GM12873 (cell line): ENCODE measurements at regions not wholly inside any gene's neighbourhood (a gene's known extent, or its start where the extent isn't known, plus 50 kb on each side); places are given as distances from the start of the nearest gene placed in this dataset.

Experiments
- CTCF ChIP-seq: IDR thresholded peaks from 2 replicates; pipeline ENCODE4 v1.5.1; 2012; ENCODE audit warnings: low read depth, mild to moderate bottlenecking, moderate library complexity, low read length, control low read depth; ENCODE audit not compliant: insufficient read depth; ENCODE audit errors: missing control alignments

- TF ChIP-seq CTCF, result no peak
Observed at GRCh38 chr17:52982331-52982730, 823.8 kb upstream of the CA10 start.

- no peak for TF ChIP-seq CTCF
Observed at GRCh38 chr17:52979921-52980320, 821.4 kb upstream of the CA10 start.

- TF ChIP-seq CTCF, result no peak
Observed at GRCh38 chr17:52965856-52966255, 807.3 kb upstream of the CA10 start.

- TF ChIP-seq CTCF, result no peak
Observed at GRCh38 chr17:52957411-52957810, 798.9 kb upstream of the CA10 start.

GRCh38 chr17:52947418-52947817 is 788.9 kb upstream of the CA10 start:
- no peak for TF ChIP-seq CTCF

GRCh38 chr17:52938623-52939230 is 780.2 kb upstream of the CA10 start:
- TF ChIP-seq CTCF, result no peak

- TF ChIP-seq CTCF, result no peak
Observed at GRCh38 chr17:52930581-52930980, 772.1 kb upstream of the CA10 start.

- no peak for TF ChIP-seq CTCF
Observed at GRCh38 chr17:52930145-52930544, 771.6 kb upstream of the CA10 start.
